ENCODE measurements at regions not wholly inside any gene's neighbourhood (a gene's known extent, or its start where the extent isn't known, plus 50 kb on each side); places are given as distances from the start of the nearest gene placed in this dataset.

GRCh38 chr18:29169599-29169998 lies 992.7 kb upstream of the CDH2 start:
- no peak for DNase-seq (ENCODE audit: low read depth)

GRCh38 chr18:29164993-29165599 lies 988.2 kb upstream of the CDH2 start:
- DNase-seq (ENCODE audit: low read depth), result peak; percentile 70
- no peak overlapping the region for H3K4me3 ChIP-seq (ENCODE audit: control insufficient read depth, low read depth, low read length)
- TF ChIP-seq CTCF (IDR thresholded peaks at IDR 0.05; ENCODE audit: control insufficient read depth, insufficient read depth, low read depth, low read length, missing control alignments), result no peak

More at GRCh38 chr18:29169599-29169998, 992.7 kb upstream of the CDH2 start:
- no peak overlapping the region for H3K4me3 ChIP-seq (ENCODE audit: control insufficient read depth, low read depth, low read length)
- no peak for TF ChIP-seq CTCF (IDR thresholded peaks at IDR 0.05; ENCODE audit: control insufficient read depth, insufficient read depth, low read depth, low read length, missing control alignments)

- DNase-seq (ENCODE audit: low read depth), result peak; percentile 90
- TF ChIP-seq CTCF (IDR thresholded peaks at IDR 0.05; ENCODE audit: control insufficient read depth, insufficient read depth, low read depth, low read length, missing control alignments), result no peak
- no peak overlapping the region for H3K4me3 ChIP-seq (ENCODE audit: control insufficient read depth, low read depth, low read length)
These were observed 987.2 kb upstream of the CDH2 start for GRCh38 chr18:29164020-29164706.

- no peak for DNase-seq (ENCODE audit: low read depth)
- H3K4me3 ChIP-seq (ENCODE audit: control insufficient read depth, low read depth, low read length), result no peak overlapping the region
- no peak for TF ChIP-seq CTCF (IDR thresholded peaks at IDR 0.05; ENCODE audit: control insufficient read depth, insufficient read depth, low read depth, low read length, missing control alignments)
These were observed 986.7 kb upstream of the CDH2 start for GRCh38 chr18:29163596-29163995.

- no peak for TF ChIP-seq CTCF (IDR thresholded peaks at IDR 0.05; ENCODE audit: control insufficient read depth, insufficient read depth, low read depth, low read length, missing control alignments)
- H3K4me3 ChIP-seq (ENCODE audit: control insufficient read depth, low read depth, low read length), result no peak overlapping the region
- DNase-seq (ENCODE audit: low read depth), result no peak
These were observed 984.5 kb upstream of the CDH2 start for GRCh38 chr18:29161429-29161828.

GRCh38 chr18:29160170-29160569 lies 983.2 kb upstream of the CDH2 start:
- TF ChIP-seq CTCF (IDR thresholded peaks at IDR 0.05; ENCODE audit: control insufficient read depth, insufficient read depth, low read depth, low read length, missing control alignments), result no peak
- no peak overlapping the region for H3K4me3 ChIP-seq (ENCODE audit: control insufficient read depth, low read depth, low read length)
- no peak for DNase-seq (ENCODE audit: low read depth)
